ENCODE measurements at regions not wholly inside any gene's neighbourhood (a gene's known extent, or its start where the extent isn't known, plus 50 kb on each side); places are given as distances from the start of the nearest gene placed in this dataset.

GRCh38 chr1:221440658-221441057 lies 301.2 kb downstream of the DUSP10 start:
- DNase-seq (ENCODE audit: low read depth): peak; percentile 80
- no peak overlapping the region for H3K4me3 ChIP-seq (ENCODE audit: low read depth, low read length)
- peak; percentile 3 for TF ChIP-seq CTCF (IDR thresholded peaks at IDR 0.05; ENCODE audit: insufficient read depth, low read depth, low read length)

- no peak overlapping the region for H3K4me3 ChIP-seq (ENCODE audit: low read depth, low read length)
- no peak for DNase-seq (ENCODE audit: low read depth)
- no peak for TF ChIP-seq CTCF (IDR thresholded peaks at IDR 0.05; ENCODE audit: insufficient read depth, low read depth, low read length)
Observed at GRCh38 chr1:221442056-221442455, 299.8 kb downstream of the DUSP10 start.

GRCh38 chr1:221444346-221444745 lies 297.5 kb downstream of the DUSP10 start:
- no peak for TF ChIP-seq CTCF (IDR thresholded peaks at IDR 0.05; ENCODE audit: insufficient read depth, low read depth, low read length)
- no peak for DNase-seq (ENCODE audit: low read depth)
- no peak overlapping the region for H3K4me3 ChIP-seq (ENCODE audit: low read depth, low read length)

DNA sequence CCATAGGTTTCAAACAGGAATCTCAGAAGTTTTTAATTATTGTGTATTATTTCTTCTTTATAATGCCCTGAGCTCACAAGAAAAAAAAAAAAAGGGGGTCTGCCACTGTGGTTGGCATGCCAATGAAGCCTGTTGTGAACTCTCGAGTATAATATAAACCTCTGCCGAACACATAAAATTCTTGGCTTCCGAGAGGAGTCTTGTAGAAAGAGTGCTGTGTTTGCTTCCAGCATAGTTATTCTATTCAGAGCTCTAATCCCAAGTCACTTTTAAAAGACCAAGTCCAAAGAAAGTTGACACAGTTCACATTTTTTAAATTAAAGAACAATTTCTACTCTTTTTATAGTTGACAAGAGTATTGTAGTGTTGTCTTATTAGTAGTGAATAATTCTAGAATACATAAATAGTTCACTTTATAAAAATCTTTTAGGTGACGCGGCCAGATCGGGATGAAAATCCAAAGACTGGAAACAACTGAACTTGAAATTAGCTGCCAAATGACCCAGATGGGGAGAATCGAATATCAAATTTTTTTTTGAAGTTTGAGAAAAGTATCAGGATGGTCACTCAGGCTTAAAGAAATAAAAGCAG lies 293.2 kb downstream of the DUSP10 start:
- no peak for TF ChIP-seq CTCF (IDR thresholded peaks at IDR 0.05; ENCODE audit: insufficient read depth, low read depth, low read length)
- DNase-seq (ENCODE audit: low read depth): no peak

GRCh38 chr1:221449194-221449593 lies 292.7 kb downstream of the DUSP10 start:
- no peak for TF ChIP-seq CTCF (IDR thresholded peaks at IDR 0.05; ENCODE audit: insufficient read depth, low read depth, low read length)
- H3K4me3 ChIP-seq (ENCODE audit: low read depth, low read length): no peak overlapping the region
- no peak for DNase-seq (ENCODE audit: low read depth)

More for the DNA sequence above, 293.2 kb downstream of the DUSP10 start:
- no peak overlapping the region for H3K4me3 ChIP-seq (ENCODE audit: low read depth, low read length)

- no peak overlapping the region for H3K4me3 ChIP-seq (ENCODE audit: low read depth, low read length)
- TF ChIP-seq CTCF (IDR thresholded peaks at IDR 0.05; ENCODE audit: insufficient read depth, low read depth, low read length): no peak
- DNase-seq (ENCODE audit: low read depth): no peak
Observed at GRCh38 chr1:221449801-221450470, 292.0 kb downstream of the DUSP10 start.
